ENCODE measurements at regions not wholly inside any gene's neighbourhood (a gene's known extent, or its start where the extent isn't known, plus 50 kb on each side); places are given as distances from the start of the nearest gene placed in this dataset.

GRCh38 chr17:12369065-12369464, 296.6 kb upstream of the MYOCD start:
- TF ChIP-seq RXRA (IDR thresholded peaks at IDR 0.05; ENCODE audit: borderline replicate concordance, low read depth) (no peak), CHD2 (IDR thresholded peaks at IDR 0.05; ENCODE audit: low read length, partially characterized antibody) (no peak), NFIC (IDR thresholded peaks at IDR 0.05; ENCODE audit: borderline replicate concordance) (no peak), EZH2phosphoT487 (IDR thresholded peaks at IDR 0.05; ENCODE audit: borderline replicate concordance, low read depth) (no peak), RFX5 (IDR thresholded peaks at IDR 0.05; ENCODE audit: low read length) (no peak), TAF1 (IDR thresholded peaks at IDR 0.05; ENCODE audit: borderline replicate concordance, low read depth, low read length) (no peak), NRF1 (IDR thresholded peaks at IDR 0.05; ENCODE audit: low read depth, low read length) (no peak), EP300 (IDR thresholded peaks at IDR 0.05; ENCODE audit: borderline replicate concordance in 1 of 2, low read depth in 1 of 2, low read length in 1 of 2) (no peak)
- ChIA-PET CTCF (no interaction called here), POLR2A (no interaction called here)
- H3K4me2 ChIP-seq: no peak overlapping the region
- no peaks in the 10 kb centered on the region for H3F3A ChIP-seq (replicated peaks; ENCODE audit: insufficient read depth)
- H2AFZ ChIP-seq (ENCODE audit: low read depth): no peak overlapping the region
- H3K4me1 ChIP-seq (ENCODE audit: control insufficient read depth in 1 of 2, insufficient read depth in 2 of 2, low read depth in 1 of 2, low read length in 1 of 2): no peaks in the 10 kb centered on the region
- H3K9ac ChIP-seq: no peak overlapping the region
- H3K4me3 ChIP-seq (ENCODE audit: low read depth in 2 of 2, low read length in 1 of 2): no peak overlapping the region
- no peak for DNase-seq
- no peaks in the 10 kb centered on the region for H3K9me3 ChIP-seq
- H3K79me2 ChIP-seq (ENCODE audit: insufficient read depth): no peaks in the 10 kb centered on the region
- H4K20me1 ChIP-seq (ENCODE audit: insufficient read depth): no peaks in the 10 kb centered on the region
- no peaks in the 10 kb centered on the region for H3K27me3 ChIP-seq (ENCODE audit: insufficient read depth)
- no peak overlapping the region for H3K27ac ChIP-seq (ENCODE audit: low read depth in 2 of 2, low read length in 1 of 2)
- H3K36me3 ChIP-seq (replicated peaks in 1 of 2; ENCODE audit: control insufficient read depth in 1 of 2, insufficient read depth in 2 of 2, low read length in 1 of 2): no peaks in the 10 kb centered on the region
- no peaks in the 10 kb centered on the region for H3K9me2 ChIP-seq

GRCh38 chr17:12376276-12376675, 289.4 kb upstream of the MYOCD start:
- CTCF ChIA-PET: no interaction called here
- WGBS (ENCODE audit: low lambda C conversion rate): 37% methylated on average over 3 of the region's 3 CpGs
- Histone ChIP-seq H3F3A (replicated peaks; ENCODE audit: insufficient read depth) (no peaks in the 10 kb centered on the region), H3K27me3 (ENCODE audit: insufficient read depth) (no peaks in the 10 kb centered on the region), H3K79me2 (ENCODE audit: insufficient read depth) (no peaks in the 10 kb centered on the region), H3K9ac (no peak overlapping the region), H3K4me3 (ENCODE audit: low read depth in 2 of 2, low read length in 1 of 2) (no peak overlapping the region), H3K27ac (ENCODE audit: low read depth in 2 of 2, low read length in 1 of 2) (no peak overlapping the region), H3K4me1 (ENCODE audit: control insufficient read depth in 1 of 2, insufficient read depth in 2 of 2, low read depth in 1 of 2, low read length in 1 of 2) (no peaks in the 10 kb centered on the region), H3K36me3 (replicated peaks in 1 of 2; ENCODE audit: control insufficient read depth in 1 of 2, insufficient read depth in 2 of 2, low read length in 1 of 2) (no peaks in the 10 kb centered on the region), H3K9me2 (no peaks in the 10 kb centered on the region), H2AFZ (ENCODE audit: low read depth) (no peak overlapping the region), H4K20me1 (ENCODE audit: insufficient read depth) (no peaks in the 10 kb centered on the region), H3K9me3 (no peaks in the 10 kb centered on the region), H3K4me2 (no peak overlapping the region)
- POLR2A ChIA-PET: no interaction called here
- TF ChIP-seq NRF1 (IDR thresholded peaks at IDR 0.05; ENCODE audit: low read depth, low read length) (no peak), EP300 (IDR thresholded peaks at IDR 0.05; ENCODE audit: borderline replicate concordance in 1 of 2, low read depth in 1 of 2, low read length in 1 of 2) (no peak), IRF3 (IDR thresholded peaks at IDR 0.05; ENCODE audit: low read depth, low read length) (no peak)
- DNase-seq: no peak

GRCh38 chr17:12386225-12386624, 279.5 kb upstream of the MYOCD start:
- ChIA-PET CTCF (no interaction called here), POLR2A (no interaction called here)
- no peak overlapping the region for H3K4me3 ChIP-seq (ENCODE audit: low read depth in 2 of 2, low read length in 1 of 2)
- H3K9me3 ChIP-seq: no peaks in the 10 kb centered on the region
- DNase-seq: no peak
- no peak overlapping the region for H3K9ac ChIP-seq
- H3K27me3 ChIP-seq (ENCODE audit: insufficient read depth): no peaks in the 10 kb centered on the region
- H3F3A ChIP-seq (replicated peaks; ENCODE audit: insufficient read depth): no peaks in the 10 kb centered on the region
- no peak overlapping the region for H2AFZ ChIP-seq (ENCODE audit: low read depth)
- no peaks in the 10 kb centered on the region for H3K79me2 ChIP-seq (ENCODE audit: insufficient read depth)
- no peaks in the 10 kb centered on the region for H3K9me2 ChIP-seq
- H3K27ac ChIP-seq (ENCODE audit: low read depth in 2 of 2, low read length in 1 of 2): no peak overlapping the region
- H3K4me2 ChIP-seq: no peak overlapping the region
- no peaks in the 10 kb centered on the region for H4K20me1 ChIP-seq (ENCODE audit: insufficient read depth)
- no peaks in the 10 kb centered on the region for H3K4me1 ChIP-seq (ENCODE audit: control insufficient read depth in 1 of 2, insufficient read depth in 2 of 2, low read depth in 1 of 2, low read length in 1 of 2)
- TF ChIP-seq CHD2 (IDR thresholded peaks at IDR 0.05; ENCODE audit: low read length, partially characterized antibody) (no peak), FOXJ3 (CRISPR knock-in tag; IDR thresholded peaks at IDR 0.05) (no peak), MXI1 (IDR thresholded peaks at IDR 0.05; ENCODE audit: low read depth, low read length) (no peak), TCF12 (IDR thresholded peaks at IDR 0.05) (no peak), USF2 (IDR thresholded peaks at IDR 0.05; ENCODE audit: borderline replicate concordance, low read depth, low read length) (no peak), CTCF (IDR thresholded peaks at IDR 0.05) (no peak), RAD21 (IDR thresholded peaks at IDR 0.05; ENCODE audit: low read length) (no peak), ZBTB33 (IDR thresholded peaks at IDR 0.05; ENCODE audit: borderline replicate concordance, low read depth) (no peak), TAF1 (IDR thresholded peaks at IDR 0.05; ENCODE audit: borderline replicate concordance, low read depth, low read length) (no peak), GATA2 (CRISPR knock-in tag; IDR thresholded peaks at IDR 0.05) (no peak), RXRA (IDR thresholded peaks at IDR 0.05; ENCODE audit: borderline replicate concordance, low read depth) (no peak), RFX5 (IDR thresholded peaks at IDR 0.05; ENCODE audit: low read length) (no peak)
- WGBS (ENCODE audit: low lambda C conversion rate): 10% methylated on average over 1 of the region's 1 CpG
- no peaks in the 10 kb centered on the region for H3K36me3 ChIP-seq (replicated peaks in 1 of 2; ENCODE audit: control insufficient read depth in 1 of 2, insufficient read depth in 2 of 2, low read length in 1 of 2)

Data from SK-N-SH (cell line).